ENCODE measurements at regions not wholly inside any gene's neighbourhood (a gene's known extent, or its start where the extent isn't known, plus 50 kb on each side); places are given as distances from the start of the nearest gene placed in this dataset.

GRCh38 chr10:118940386-118940785, 89.1 kb upstream of the NANOS1 start:
- Histone ChIP-seq H3K4me3 (ENCODE audit: low read depth in 2 of 2, low read length in 1 of 2) (no peak overlapping the region), H3K27ac (ENCODE audit: low read depth in 2 of 2, low read length in 1 of 2) (no peak overlapping the region), H3K36me3 (replicated peaks in 1 of 2; ENCODE audit: control insufficient read depth in 1 of 2, insufficient read depth in 2 of 2, low read length in 1 of 2) (no peaks in the 10 kb centered on the region), H2AFZ (ENCODE audit: low read depth) (no peak overlapping the region), H4K20me1 (ENCODE audit: insufficient read depth) (no peaks in the 10 kb centered on the region), H3K79me2 (ENCODE audit: insufficient read depth) (no peaks in the 10 kb centered on the region), H3K4me1 (ENCODE audit: control insufficient read depth in 1 of 2, insufficient read depth in 2 of 2, low read depth in 1 of 2, low read length in 1 of 2) (no peaks in the 10 kb centered on the region), H3K9ac (no peak overlapping the region), H3K9me2 (0 out of 2 replicates have a peak, but pooled peaks cover under 1% of the 10 kb centered on the region), H3K4me2 (no peak overlapping the region), H3F3A (replicated peaks; ENCODE audit: insufficient read depth) (no peaks in the 10 kb centered on the region), H3K9me3 (no peaks in the 10 kb centered on the region), H3K27me3 (ENCODE audit: insufficient read depth) (no peaks in the 10 kb centered on the region)
- WGBS (ENCODE audit: low lambda C conversion rate), result 76% methylated on average over 1 of the region's 1 CpG
- DNase-seq, result no peak
- TF ChIP-seq REST (IDR thresholded peaks at IDR 0.05; ENCODE audit: low read depth, low read length), result no peak
- CTCF ChIA-PET, result interaction anchor here (1.3 kb wide), 1 partner anchor 91 kb away, joined by 3 read pairs; no protein-coding TSS in a partner anchor
- POLR2A ChIA-PET, result no interaction called here

DNA sequence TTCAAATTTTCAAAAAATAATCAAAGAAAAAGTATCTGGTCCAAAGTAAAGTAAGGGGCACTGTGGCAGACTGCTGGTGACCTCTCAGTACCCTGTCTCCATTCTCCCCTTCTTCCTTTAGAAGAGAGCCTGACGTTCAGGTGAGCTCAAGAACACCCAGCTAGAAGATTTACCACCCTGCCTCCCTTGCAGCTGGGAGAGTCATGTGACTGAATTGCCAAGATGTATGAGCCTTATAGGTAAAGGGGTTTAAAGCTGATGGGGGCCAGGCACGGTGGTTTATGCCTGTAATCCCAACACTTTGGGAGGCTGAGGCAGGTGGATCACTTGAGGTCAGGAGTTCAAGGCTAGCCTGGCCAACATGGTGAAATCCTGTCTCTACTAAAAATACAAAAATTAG, 86.3 kb upstream of the NANOS1 start:
- no peak for DNase-seq
- ChIA-PET POLR2A (no interaction called here), CTCF (no interaction called here)
- TF ChIP-seq REST (IDR thresholded peaks at IDR 0.05; ENCODE audit: low read depth, low read length), result no peak
- TF ChIP-seq SMC3 (IDR thresholded peaks at IDR 0.05; ENCODE audit: low read depth, low read length), result no peak
- TF ChIP-seq RAD21 (IDR thresholded peaks at IDR 0.05; ENCODE audit: low read length), result no peak
- no peak for TF ChIP-seq ZBTB33 (IDR thresholded peaks at IDR 0.05; ENCODE audit: borderline replicate concordance, low read depth)
- no peak for TF ChIP-seq USF1 (IDR thresholded peaks at IDR 0.05; ENCODE audit: borderline replicate concordance, low read depth)
- TF ChIP-seq PBX3 (IDR thresholded peaks at IDR 0.05), result no peak
- TF ChIP-seq FOXM1 (IDR thresholded peaks at IDR 0.05; ENCODE audit: low read depth), result no peak
- TF ChIP-seq TCF12 (IDR thresholded peaks at IDR 0.05), result no peak
- TF ChIP-seq GABPA (IDR thresholded peaks at IDR 0.05; ENCODE audit: low read depth), result no peak
- TF ChIP-seq FOSL2 (IDR thresholded peaks at IDR 0.05; ENCODE audit: borderline replicate concordance, low read depth), result no peak
- no peak for TF ChIP-seq GATA2 (CRISPR knock-in tag; IDR thresholded peaks at IDR 0.05)
- no peak for TF ChIP-seq TEAD4 (IDR thresholded peaks at IDR 0.05; ENCODE audit: borderline replicate concordance, insufficient read depth)
- TF ChIP-seq TAF1 (IDR thresholded peaks at IDR 0.05; ENCODE audit: borderline replicate concordance, low read depth, low read length), result no peak
- TF ChIP-seq MEF2A (IDR thresholded peaks at IDR 0.05; ENCODE audit: borderline replicate concordance, low read depth), result no peak
- TF ChIP-seq ELF1 (IDR thresholded peaks at IDR 0.05), result no peak
- TF ChIP-seq RCOR1 (IDR thresholded peaks at IDR 0.05; ENCODE audit: low read length), result no peak

More for the DNA sequence above, 86.3 kb upstream of the NANOS1 start:
- H3K4me3 ChIP-seq (ENCODE audit: low read depth in 2 of 2, low read length in 1 of 2), result no peak overlapping the region
- H3K4me2 ChIP-seq, result no peak overlapping the region
- no peak overlapping the region for H2AFZ ChIP-seq (ENCODE audit: low read depth)
- H3K27me3 ChIP-seq (ENCODE audit: insufficient read depth), result no peaks in the 10 kb centered on the region
- H3K4me1 ChIP-seq (ENCODE audit: control insufficient read depth in 1 of 2, insufficient read depth in 2 of 2, low read depth in 1 of 2, low read length in 1 of 2), result no peaks in the 10 kb centered on the region
- no peaks in the 10 kb centered on the region for H3K9me3 ChIP-seq
- no peak overlapping the region for H3K9ac ChIP-seq
- H3F3A ChIP-seq (replicated peaks; ENCODE audit: insufficient read depth), result no peaks in the 10 kb centered on the region
- H3K79me2 ChIP-seq (ENCODE audit: insufficient read depth), result no peaks in the 10 kb centered on the region
- no peaks in the 10 kb centered on the region for H3K36me3 ChIP-seq (replicated peaks in 1 of 2; ENCODE audit: control insufficient read depth in 1 of 2, insufficient read depth in 2 of 2, low read length in 1 of 2)
- WGBS (ENCODE audit: low lambda C conversion rate), result 49% methylated on average over 2 of the region's 2 CpGs
- H4K20me1 ChIP-seq (ENCODE audit: insufficient read depth), result no peaks in the 10 kb centered on the region
- no peak overlapping the region for H3K27ac ChIP-seq (ENCODE audit: low read depth in 2 of 2, low read length in 1 of 2)
- H3K9me2 ChIP-seq, result no peaks in the 10 kb centered on the region
